HFFc6 (cell line): ENCODE measurements at regions not wholly inside any gene's neighbourhood (a gene's known extent, or its start where the extent isn't known, plus 50 kb on each side); places are given as distances from the start of the nearest gene placed in this dataset.

Experiments
- DNase-seq: peaks from one replicate; pipeline ENCODE4 v3.0.0-alpha.2; 2018
- H3K27ac Mint-ChIP-seq: 2 replicates; pipeline ENCODE4 v1.8.0; 2020; ENCODE audit warnings: mild to moderate bottlenecking, mixed read lengths
- H3K27me3 Mint-ChIP-seq: 2 replicates; pipeline ENCODE4 v1.8.0; 2021; ENCODE audit warnings: mild to moderate bottlenecking, moderate library complexity, mixed read lengths; ENCODE audit not compliant: insufficient read depth
- H3K36me3 Mint-ChIP-seq: 2 replicates; pipeline ENCODE4 v1.8.0; 2021; ENCODE audit warnings: low read depth, mixed read lengths
- H3K4me1 Mint-ChIP-seq: 2 replicates; pipeline ENCODE4 v1.8.0; 2020; ENCODE audit warnings: low read depth, mixed read lengths
- H3K4me3 Mint-ChIP-seq: 2 replicates; pipeline ENCODE4 v1.8.0; 2020; ENCODE audit warnings: mild to moderate bottlenecking, moderate library complexity, mixed read lengths
- H3K9me3 Mint-ChIP-seq: 2 replicates; pipeline ENCODE4 v1.8.0; 2020; ENCODE audit warnings: mild to moderate bottlenecking, mixed read lengths
- TF ChIP-seq, protein P1 (sequence below): fragments of 200-600 bp; sonication (generic); IDR thresholded peaks from 2 replicates; pipeline ENCODE4 v1.5.0; 2021; ENCODE audit warnings: antibody characterized with exemption, mild to moderate bottlenecking

DNA sequence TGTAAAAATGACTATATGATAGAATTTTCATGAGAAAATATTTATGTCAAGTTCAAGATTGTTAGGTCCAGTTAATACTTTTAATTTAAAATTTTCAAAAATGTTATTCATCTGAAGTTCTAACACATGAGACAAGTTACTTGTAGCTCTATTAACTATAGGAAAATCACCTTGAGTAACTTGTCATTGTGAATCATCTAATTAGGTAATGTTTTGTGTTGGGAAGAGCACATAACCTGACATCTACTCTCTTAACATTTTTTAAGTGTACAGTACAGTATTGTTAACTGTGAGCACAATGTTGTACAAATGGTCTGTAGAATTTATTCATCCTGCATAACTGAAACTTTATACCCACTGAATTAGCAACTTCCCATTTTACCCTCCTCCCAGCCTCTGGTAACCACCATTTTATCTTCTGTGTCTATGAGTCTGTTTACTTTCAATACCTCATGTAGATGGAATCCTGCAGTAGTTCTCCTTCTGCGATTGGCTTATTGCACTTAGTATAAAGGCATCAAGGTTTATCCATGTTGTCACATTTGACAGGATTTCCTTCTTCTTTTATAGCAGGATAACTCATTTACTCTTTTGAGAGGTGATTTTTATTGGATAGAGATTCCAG lies 54.6 kb downstream of the ARL4A start:
- TF ChIP-seq, protein P1, sequence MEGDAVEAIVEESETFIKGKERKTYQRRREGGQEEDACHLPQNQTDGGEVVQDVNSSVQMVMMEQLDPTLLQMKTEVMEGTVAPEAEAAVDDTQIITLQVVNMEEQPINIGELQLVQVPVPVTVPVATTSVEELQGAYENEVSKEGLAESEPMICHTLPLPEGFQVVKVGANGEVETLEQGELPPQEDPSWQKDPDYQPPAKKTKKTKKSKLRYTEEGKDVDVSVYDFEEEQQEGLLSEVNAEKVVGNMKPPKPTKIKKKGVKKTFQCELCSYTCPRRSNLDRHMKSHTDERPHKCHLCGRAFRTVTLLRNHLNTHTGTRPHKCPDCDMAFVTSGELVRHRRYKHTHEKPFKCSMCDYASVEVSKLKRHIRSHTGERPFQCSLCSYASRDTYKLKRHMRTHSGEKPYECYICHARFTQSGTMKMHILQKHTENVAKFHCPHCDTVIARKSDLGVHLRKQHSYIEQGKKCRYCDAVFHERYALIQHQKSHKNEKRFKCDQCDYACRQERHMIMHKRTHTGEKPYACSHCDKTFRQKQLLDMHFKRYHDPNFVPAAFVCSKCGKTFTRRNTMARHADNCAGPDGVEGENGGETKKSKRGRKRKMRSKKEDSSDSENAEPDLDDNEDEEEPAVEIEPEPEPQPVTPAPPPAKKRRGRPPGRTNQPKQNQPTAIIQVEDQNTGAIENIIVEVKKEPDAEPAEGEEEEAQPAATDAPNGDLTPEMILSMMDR, result no peak
- H3K9me3 Mint-ChIP-seq, result no peaks in the 10 kb centered on the region
- no peak overlapping the region for H3K27ac Mint-ChIP-seq
- no peaks in the 10 kb centered on the region for H3K36me3 Mint-ChIP-seq
- no peak for DNase-seq
- H3K4me1 Mint-ChIP-seq, result peaks cover 12% of the 10 kb centered on the region
- no peak overlapping the region for H3K4me3 Mint-ChIP-seq
- no peaks in the 10 kb centered on the region; the same call in 1 of the 2 replicates for H3K27me3 Mint-ChIP-seq

DNA sequence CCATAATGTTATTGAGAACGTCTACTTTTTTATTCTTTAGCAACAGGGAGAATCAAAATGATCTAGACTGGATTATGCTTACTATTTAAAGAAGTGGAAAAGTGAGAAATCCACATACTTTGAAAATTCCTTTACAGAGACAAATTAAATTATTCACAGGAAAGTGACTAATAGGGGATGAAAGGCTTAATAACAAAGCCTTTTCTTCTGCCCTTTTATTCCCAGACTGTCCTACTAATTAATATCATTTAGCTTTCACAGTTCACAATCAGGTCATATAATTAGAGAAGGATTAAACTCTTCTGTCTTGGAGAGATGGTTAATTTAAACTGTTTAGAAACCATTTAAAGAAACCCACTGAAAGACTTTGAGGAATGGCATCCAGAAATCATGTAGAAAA lies 58.8 kb downstream of the ARL4A start:
- TF ChIP-seq, protein P1, result no peak
- Mint-ChIP-seq H3K27me3 (no peaks in the 10 kb centered on the region), H3K27ac (no peak overlapping the region), H3K36me3 (no peaks in the 10 kb centered on the region), H3K9me3 (no peaks in the 10 kb centered on the region), H3K4me3 (no peak overlapping the region), H3K4me1 (peaks cover 19% of the 10 kb centered on the region)
- DNase-seq, result no peak

DNA sequence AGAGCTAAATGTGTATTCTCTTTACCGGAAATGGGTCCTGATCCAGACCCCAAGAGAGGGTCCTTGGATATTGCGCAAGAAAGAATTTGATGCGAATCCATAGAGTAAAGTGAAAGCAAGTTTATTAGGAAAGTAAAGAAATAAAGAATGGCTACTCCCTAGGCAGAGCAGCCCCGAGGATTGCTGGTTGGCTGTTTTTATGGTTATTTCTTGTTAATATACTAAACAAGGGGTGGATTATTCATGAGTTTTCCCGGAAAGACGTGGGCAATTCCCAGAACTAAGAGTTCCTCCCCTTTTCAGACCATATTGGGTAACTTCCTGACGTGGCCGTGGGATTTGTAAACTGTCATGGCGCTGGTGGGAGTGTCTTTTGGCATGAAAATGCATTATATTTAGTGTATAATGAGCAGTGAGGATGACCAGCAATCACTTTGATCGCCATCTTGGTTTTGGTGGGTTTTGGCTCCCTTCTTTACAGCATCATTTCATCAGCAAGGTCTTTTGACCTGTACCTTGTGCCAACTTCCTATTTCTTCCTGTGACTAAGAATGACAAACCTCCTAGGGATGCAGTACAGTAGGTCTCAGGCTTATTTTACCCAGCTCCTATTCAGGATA lies 60.4 kb downstream of the ARL4A start:
- H3K36me3 Mint-ChIP-seq, result no peaks in the 10 kb centered on the region
- H3K4me1 Mint-ChIP-seq, result peaks cover 14% of the 10 kb centered on the region
- no peaks in the 10 kb centered on the region for H3K9me3 Mint-ChIP-seq
- no peak overlapping the region for H3K4me3 Mint-ChIP-seq
- TF ChIP-seq, protein P1, result no peak
- no peak overlapping the region for H3K27ac Mint-ChIP-seq
- no peak for DNase-seq
- H3K27me3 Mint-ChIP-seq, result no peaks in the 10 kb centered on the region

DNA sequence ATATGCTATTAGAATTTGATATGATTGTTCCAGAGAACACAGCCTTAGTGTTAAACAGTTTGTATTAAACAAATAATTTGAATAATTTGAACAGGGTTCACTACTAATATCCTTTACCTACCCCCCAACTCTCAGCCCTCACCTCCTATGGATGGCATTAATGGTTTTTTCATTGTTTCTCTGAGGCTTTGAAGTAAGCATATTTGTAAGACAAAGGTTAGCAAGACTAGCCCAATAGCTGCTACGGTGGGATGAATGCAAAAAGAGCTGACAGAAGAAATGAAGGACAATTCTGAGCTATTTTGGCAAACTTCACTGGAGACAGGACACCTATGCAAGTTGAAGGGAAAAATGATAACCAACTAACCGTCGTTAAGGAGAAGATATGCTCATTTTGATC lies 61.6 kb downstream of the ARL4A start:
- H3K27me3 Mint-ChIP-seq, result no peaks in the 10 kb centered on the region; the same call in 1 of the 2 replicates
- H3K4me1 Mint-ChIP-seq, result peaks cover 27% of the 10 kb centered on the region
- no peak overlapping the region for H3K4me3 Mint-ChIP-seq
- TF ChIP-seq, protein P1, result no peak
- H3K36me3 Mint-ChIP-seq, result no peaks in the 10 kb centered on the region
- no peaks in the 10 kb centered on the region for H3K9me3 Mint-ChIP-seq
- no peak for DNase-seq
- no peak overlapping the region for H3K27ac Mint-ChIP-seq

DNA sequence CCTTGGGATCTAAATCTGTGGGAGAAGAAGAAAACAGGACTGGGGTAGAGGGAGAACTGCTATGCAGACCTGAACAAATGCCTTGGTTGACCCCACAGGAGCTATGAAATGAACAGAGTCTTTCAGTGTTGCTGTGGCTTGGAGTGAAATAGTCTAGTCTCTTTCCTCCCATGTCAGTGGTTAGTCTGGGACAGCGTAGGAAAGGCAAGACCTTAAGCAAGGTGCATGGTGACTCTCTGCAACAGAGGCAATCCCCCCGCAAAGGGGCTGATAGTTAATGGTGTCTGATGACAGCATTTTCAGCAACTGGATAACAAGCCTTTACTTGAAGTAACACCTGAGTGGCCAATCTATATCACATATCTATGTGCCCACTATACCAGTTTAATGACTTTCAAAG lies 62.3 kb downstream of the ARL4A start:
- no peaks in the 10 kb centered on the region; the same call in 1 of the 2 replicates for H3K27me3 Mint-ChIP-seq
- no peak overlapping the region for H3K27ac Mint-ChIP-seq
- peaks cover 34% of the 10 kb centered on the region for H3K4me1 Mint-ChIP-seq
- no peaks in the 10 kb centered on the region for H3K9me3 Mint-ChIP-seq
- DNase-seq, result no peak
- TF ChIP-seq, protein P1, result no peak
- no peak overlapping the region for H3K4me3 Mint-ChIP-seq
- H3K36me3 Mint-ChIP-seq, result no peaks in the 10 kb centered on the region
